ENCODE measurements at regions not wholly inside any gene's neighbourhood (a gene's known extent, or its start where the extent isn't known, plus 50 kb on each side); places are given as distances from the start of the nearest gene placed in this dataset.

GRCh38 chr4:117691572-117692351 is 342.5 kb upstream of the NDST3 start:
- TF ChIP-seq REST (IDR thresholded peaks at IDR 0.05; ENCODE audit: low read depth), result no peak
- TF ChIP-seq TAF1 (IDR thresholded peaks at IDR 0.05; ENCODE audit: low read depth), result no peak
- TF ChIP-seq USF1 (IDR thresholded peaks at IDR 0.05), result no peak
- no peak for TF ChIP-seq TCF12 (IDR thresholded peaks at IDR 0.05; ENCODE audit: low read depth)
- TF ChIP-seq RAD21 (IDR thresholded peaks at IDR 0.05; ENCODE audit: low read depth), result no peak
- TF ChIP-seq, protein P1, sequence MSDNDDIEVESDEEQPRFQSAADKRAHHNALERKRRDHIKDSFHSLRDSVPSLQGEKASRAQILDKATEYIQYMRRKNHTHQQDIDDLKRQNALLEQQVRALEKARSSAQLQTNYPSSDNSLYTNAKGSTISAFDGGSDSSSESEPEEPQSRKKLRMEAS (IDR thresholded peaks at IDR 0.05), result no peak
- no peak for TF ChIP-seq CEBPB (IDR thresholded peaks at IDR 0.05)
- TF ChIP-seq CREB1 (IDR thresholded peaks at IDR 0.05; ENCODE audit: low read depth), result no peak
- no peak for TF ChIP-seq EP300 (IDR thresholded peaks at IDR 0.05; ENCODE audit: borderline replicate concordance)
- TF ChIP-seq YY1 (IDR thresholded peaks at IDR 0.05; ENCODE audit: low read depth), result no peak
- TF ChIP-seq FOXM1 (IDR thresholded peaks at IDR 0.05; ENCODE audit: borderline replicate concordance, low read depth), result no peak
- TF ChIP-seq NFIC (IDR thresholded peaks at IDR 0.05), result no peak
- TF ChIP-seq TEAD4 (IDR thresholded peaks at IDR 0.05), result no peak
